PFSK-1 (cell line): ENCODE measurements at regions not wholly inside any gene's neighbourhood (a gene's known extent, or its start where the extent isn't known, plus 50 kb on each side); places are given as distances from the start of the nearest gene placed in this dataset.

ENCODE experiments used
- FOXP2 ChIP-seq: optimal IDR thresholded peaks from 2 replicates; pipeline ENCODE3; 2011; ENCODE audit warnings: borderline replicate concordance, control low read depth, inconsistent platforms; ENCODE audit not compliant: insufficient read depth; ENCODE audit errors: extremely low read length, extremely low read depth
- POLR2AphosphoS5 ChIP-seq: IDR thresholded peaks from 2 replicates; pipeline ENCODE4 v1.6.1; 2012; ENCODE audit warnings: low read depth, mild to moderate bottlenecking, control low read depth, low read length, moderate library complexity
- REST ChIP-seq, 2 experiments: IDR thresholded peaks; 2 replicates each; pipeline versions ENCODE4 v1.6.1 to v1.8.0; 2011 to 2012; ENCODE audit warnings: low read depth in 2 of 2, low read length in 2 of 2, control low read depth in 1 of 2, inconsistent platforms in 1 of 2, mild to moderate bottlenecking in 1 of 2, moderate library complexity in 1 of 2; ENCODE audit not compliant: insufficient read depth in 1 of 2
- SIN3A ChIP-seq: IDR thresholded peaks from 2 replicates; pipeline ENCODE4 v1.6.1; 2012; ENCODE audit warnings: mild to moderate bottlenecking, low read length, moderate library complexity, borderline replicate concordance; ENCODE audit not compliant: insufficient read depth
- TAF1 ChIP-seq: IDR thresholded peaks from 2 replicates; pipeline ENCODE4 v1.6.1; 2012; ENCODE audit warnings: low read length, control low read depth, borderline replicate concordance; ENCODE audit not compliant: insufficient read depth

DNA sequence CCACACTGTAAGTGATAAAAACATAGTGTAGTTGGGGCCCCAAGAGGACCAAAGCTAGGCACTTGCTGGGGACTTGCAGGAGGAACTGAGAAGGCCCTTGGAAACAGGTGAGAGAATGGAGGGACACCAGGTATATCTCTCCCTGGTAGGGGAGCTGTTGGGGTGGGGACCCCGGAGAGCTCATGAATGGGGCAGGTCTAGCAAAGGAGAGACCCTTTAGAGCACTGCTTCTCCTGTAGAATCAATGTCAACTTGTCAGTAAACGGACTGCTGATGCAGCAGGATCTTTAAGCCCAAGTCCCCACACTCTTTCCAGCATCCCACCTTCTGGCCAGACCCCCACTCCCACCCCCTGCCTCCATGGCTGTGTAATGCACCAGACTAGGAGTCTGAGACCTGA lies 109.6 kb upstream of the THY1 start:
- TF ChIP-seq POLR2AphosphoS5 (no peak), TAF1 (no peak), REST (IDR thresholded peaks at IDR 0.05; ENCODE audit: insufficient read depth in 1 of 2, low read depth in 2 of 2, low read length in 2 of 2) (no peak), SIN3A (no peak), FOXP2 (no peak)
